Nephron (organoid): ENCODE measurements at regions not wholly inside any gene's neighbourhood (a gene's known extent, or its start where the extent isn't known, plus 50 kb on each side); places are given as distances from the start of the nearest gene placed in this dataset.
A peak's percentile ranks its signal among the peaks of the same experiment; 100 is the strongest.

Source experiments
- H3K27ac Mint-ChIP-seq, 3 experiments: 2 replicates each; pipeline ENCODE4 v1.8.0; 2020; ENCODE audit warnings: mixed read lengths in 3 of 3, mild to moderate bottlenecking in 2 of 3, moderate library complexity in 1 of 3
- H3K27me3 Mint-ChIP-seq: 2 replicates; pipeline ENCODE4 v1.8.0; 2021; ENCODE audit warnings: low read depth, mild to moderate bottlenecking, moderate library complexity, mixed read lengths
- H3K36me3 Mint-ChIP-seq: 2 replicates; pipeline ENCODE4 v1.8.0; 2020; ENCODE audit warnings: low read depth, mixed read lengths
- H3K4me1 Mint-ChIP-seq: 2 replicates; pipeline ENCODE4 v1.8.0; 2020; ENCODE audit warnings: mixed read lengths
- H3K4me3 Mint-ChIP-seq, 3 experiments: 2 replicates each; pipeline ENCODE4 v1.8.0; 2020; ENCODE audit warnings: mild to moderate bottlenecking in 3 of 3, mixed read lengths in 3 of 3, moderate library complexity in 2 of 3
- H3K9me3 Mint-ChIP-seq: 2 replicates; pipeline ENCODE4 v1.8.0; 2020; ENCODE audit warnings: mixed read lengths
- CTCF ChIP-seq, 3 experiments: fragments of 200-600 bp; sonication (generic); IDR thresholded peaks; one replicate each; pipeline ENCODE4 v1.5.0; 2021; ENCODE audit warnings: antibody characterized with exemption in 3 of 3; ENCODE audit not compliant: unreplicated experiment in 3 of 3

DNA sequence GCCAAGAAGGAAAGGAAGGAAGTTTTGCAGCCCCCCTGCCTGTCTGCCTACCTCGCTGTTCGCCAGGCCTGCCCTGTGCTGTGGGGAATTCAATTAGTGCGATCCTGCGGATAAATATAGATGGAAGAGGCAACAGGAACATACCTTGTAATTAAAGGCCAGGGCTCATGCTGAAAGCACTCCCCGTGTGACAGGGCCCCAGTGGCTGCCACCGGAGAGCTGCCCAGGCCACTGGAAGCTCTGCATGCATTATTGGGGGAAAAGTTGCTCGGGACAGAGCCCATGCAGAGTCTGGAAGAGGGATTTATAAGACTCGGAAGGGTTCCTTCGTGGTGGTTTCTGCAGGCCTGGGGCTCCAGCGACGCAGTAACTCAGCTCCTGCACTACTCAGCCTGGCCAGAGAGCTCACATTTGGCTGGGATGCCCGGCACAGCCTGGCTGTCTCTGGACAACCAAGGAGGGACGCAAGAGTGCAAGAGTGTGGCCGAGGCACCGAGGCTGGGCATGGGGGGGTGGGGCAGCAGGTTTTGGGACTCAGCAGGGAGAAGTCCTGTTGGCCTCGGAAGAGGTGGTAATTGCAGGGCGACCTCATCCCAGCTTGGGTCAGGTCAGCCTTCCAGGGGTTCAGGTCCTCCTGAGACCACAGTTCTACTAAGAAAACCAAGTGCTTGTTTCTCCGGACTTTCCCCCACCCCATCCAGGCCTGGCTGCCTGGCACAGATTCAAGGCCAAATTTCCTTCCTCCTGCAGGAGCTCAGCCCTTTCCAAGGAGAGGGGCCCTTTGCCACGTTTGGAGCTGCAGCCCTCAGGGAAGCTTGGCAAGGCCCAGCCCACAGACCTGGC, 68.1 kb upstream of the GGTA1 start:
- H3K27me3 Mint-ChIP-seq: no peaks in the 10 kb centered on the region

GRCh38 chr9:121568343-121569265, 69.0 kb upstream of the GGTA1 start:
- H3K4me3 Mint-ChIP-seq: peak overlapping the region; percentile 63 to 82 (median 66)
- H3K9me3 Mint-ChIP-seq: no peaks in the 10 kb centered on the region
- no peaks in the 10 kb centered on the region for H3K36me3 Mint-ChIP-seq
- peak overlapping the region; percentile 99 to 100 (median 99) for H3K27ac Mint-ChIP-seq
- no peak for TF ChIP-seq CTCF (IDR thresholded peaks at IDR 0.05; ENCODE audit: unreplicated experiment in 3 of 3)
- no peaks in the 10 kb centered on the region for H3K27me3 Mint-ChIP-seq
- H3K4me1 Mint-ChIP-seq: peaks cover 49% of the 10 kb centered on the region

More for the DNA sequence above, 68.1 kb upstream of the GGTA1 start:
- H3K4me1 Mint-ChIP-seq: peaks cover 50% of the 10 kb centered on the region
- no peak for TF ChIP-seq CTCF (IDR thresholded peaks at IDR 0.05; ENCODE audit: unreplicated experiment in 3 of 3)
- H3K9me3 Mint-ChIP-seq: no peaks in the 10 kb centered on the region
- no peaks in the 10 kb centered on the region for H3K36me3 Mint-ChIP-seq
- H3K27ac Mint-ChIP-seq: peak overlapping the region; percentile 99 to 100 (median 99)
- peak overlapping the region; percentile 80 to 83 (median 82) for H3K4me3 Mint-ChIP-seq

GRCh38 chr9:121569266-121569648, 69.6 kb upstream of the GGTA1 start:
- H3K27ac Mint-ChIP-seq: peak overlapping the region; percentile 99 to 100 (median 99)
- peaks cover 55% of the 10 kb centered on the region for H3K4me1 Mint-ChIP-seq
- no peak overlapping the region for H3K4me3 Mint-ChIP-seq
- no peak for TF ChIP-seq CTCF (IDR thresholded peaks at IDR 0.05; ENCODE audit: unreplicated experiment in 3 of 3)
- peaks cover 2% of the 10 kb centered on the region for H3K27me3 Mint-ChIP-seq
- no peaks in the 10 kb centered on the region for H3K36me3 Mint-ChIP-seq
- no peaks in the 10 kb centered on the region for H3K9me3 Mint-ChIP-seq

DNA sequence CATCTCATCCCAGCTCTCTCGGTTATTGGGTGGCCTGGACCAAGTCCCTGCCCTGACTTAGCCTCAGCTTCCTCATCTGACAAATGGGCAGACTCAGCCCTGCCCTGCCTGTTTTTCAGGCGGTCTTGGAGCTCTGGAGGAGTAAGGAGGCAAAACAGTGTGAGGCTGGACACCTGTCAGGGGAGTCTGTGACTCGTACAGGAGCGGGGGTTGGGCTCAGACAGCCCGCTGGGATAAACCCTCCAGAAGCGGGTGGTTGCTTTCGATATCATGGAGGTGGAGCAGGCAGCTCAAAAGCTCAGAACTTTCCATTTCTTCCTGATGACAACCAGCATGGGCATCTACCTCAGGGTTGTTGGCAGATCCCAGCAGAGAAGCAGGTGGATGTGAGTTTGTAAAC, 72.9 kb upstream of the GGTA1 start:
- Mint-ChIP-seq H3K4me3 (no peak overlapping the region), H3K9me3 (no peaks in the 10 kb centered on the region), H3K36me3 (no peaks in the 10 kb centered on the region), H3K4me1 (peaks cover 58% of the 10 kb centered on the region), H3K27me3 (peaks cover 10% of the 10 kb centered on the region), H3K27ac (peak overlapping the region in 1 of 3 experiments; percentile 19)
- no peak for TF ChIP-seq CTCF (IDR thresholded peaks at IDR 0.05; ENCODE audit: unreplicated experiment in 3 of 3)

DNA sequence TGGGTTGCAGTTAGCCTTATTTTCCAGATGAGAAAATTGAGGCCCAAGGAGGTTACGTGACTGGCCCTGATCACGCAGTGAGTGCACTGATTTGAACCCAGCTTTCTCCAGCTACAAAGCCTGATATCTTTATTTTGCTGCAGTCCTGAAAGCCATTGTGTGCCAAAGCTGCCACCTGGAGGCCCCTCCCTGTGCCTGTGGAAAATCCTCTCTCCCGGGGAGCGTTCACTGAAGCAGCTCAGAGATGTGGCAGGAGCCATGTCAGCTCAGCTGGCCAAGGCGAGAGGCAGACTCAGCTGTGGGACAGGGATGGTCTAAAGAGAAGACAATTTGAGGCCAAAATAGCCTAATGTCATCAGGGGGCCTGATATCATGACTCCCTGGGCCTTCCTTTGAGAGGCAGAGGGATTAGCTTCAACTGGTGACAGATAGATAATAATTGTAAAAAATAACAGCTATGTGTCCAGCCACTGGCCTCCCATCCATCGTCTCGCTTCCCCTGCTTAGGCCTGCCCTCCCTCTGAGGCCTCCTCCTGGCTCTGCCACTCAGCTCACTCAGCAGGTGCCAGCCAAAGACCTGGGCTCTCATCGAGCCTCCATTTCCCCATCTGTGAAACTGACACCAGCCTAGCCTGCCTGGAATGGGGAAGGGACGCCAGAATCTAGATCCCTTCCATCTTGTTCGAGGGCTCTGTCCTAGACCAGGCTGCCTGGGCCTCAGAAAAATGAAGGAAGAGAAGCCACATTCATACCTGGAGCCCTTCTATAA, 74.3 kb upstream of the GGTA1 start:
- no peaks in the 10 kb centered on the region for H3K9me3 Mint-ChIP-seq
- H3K27me3 Mint-ChIP-seq: peaks cover 10% of the 10 kb centered on the region
- no peaks in the 10 kb centered on the region for H3K36me3 Mint-ChIP-seq
- no peak for TF ChIP-seq CTCF (IDR thresholded peaks at IDR 0.05; ENCODE audit: unreplicated experiment in 3 of 3)
- H3K27ac Mint-ChIP-seq: peak overlapping the region in 2 of 3 experiments; percentile 30 to 41
- H3K4me1 Mint-ChIP-seq: peaks cover 53% of the 10 kb centered on the region
- H3K4me3 Mint-ChIP-seq: no peak overlapping the region
